HG03060 (cell line): ENCODE measurements at regions not wholly inside any gene's neighbourhood (a gene's known extent, or its start where the extent isn't known, plus 50 kb on each side); places are given as distances from the start of the nearest gene placed in this dataset.
"Not testable (repeated sequence)": the region's sequence is repeated elsewhere in the genome, so short reads cannot be mapped to it uniquely, and the experiment has no call there.

Experiments used
- ATAC-seq: cut with Tn5 transposase; IDR thresholded peaks from one replicate; pipeline ENCODE4 v1.9.1; 2021; ENCODE audit warnings: low read depth, moderate number of reproducible peaks; ENCODE audit not compliant: unreplicated experiment

GRCh38 chr9:25117791-25118190 is 560.5 kb downstream of the TUSC1 start:
- ATAC-seq = no peak

- ATAC-seq = not testable (repeated sequence)
Measured at GRCh38 chr9:25102204-25102603, 556.5 kb upstream of the IZUMO3 start.

- ATAC-seq = no peak
Measured at GRCh38 chr9:25094518-25094917, 548.8 kb upstream of the IZUMO3 start.

DNA sequence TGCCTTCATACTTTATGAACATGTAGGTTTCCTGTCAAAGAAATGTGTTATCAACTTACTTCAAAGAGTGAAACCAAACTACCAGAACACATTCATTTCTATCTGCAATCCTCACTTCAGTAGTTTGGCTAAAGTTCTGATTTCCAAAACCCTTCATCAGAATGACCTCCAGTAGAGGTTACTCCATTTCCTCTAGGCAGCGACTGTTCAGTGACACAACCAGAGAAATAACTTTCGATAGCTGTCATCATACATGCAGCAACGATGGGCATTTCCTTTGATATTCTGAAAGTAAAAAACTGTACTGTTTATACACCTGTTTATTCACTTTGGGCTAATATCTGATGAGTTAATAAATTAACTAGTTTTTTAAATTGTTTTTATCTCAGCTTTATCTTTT is 532.5 kb upstream of the IZUMO3 start:
- ATAC-seq = no peak

DNA sequence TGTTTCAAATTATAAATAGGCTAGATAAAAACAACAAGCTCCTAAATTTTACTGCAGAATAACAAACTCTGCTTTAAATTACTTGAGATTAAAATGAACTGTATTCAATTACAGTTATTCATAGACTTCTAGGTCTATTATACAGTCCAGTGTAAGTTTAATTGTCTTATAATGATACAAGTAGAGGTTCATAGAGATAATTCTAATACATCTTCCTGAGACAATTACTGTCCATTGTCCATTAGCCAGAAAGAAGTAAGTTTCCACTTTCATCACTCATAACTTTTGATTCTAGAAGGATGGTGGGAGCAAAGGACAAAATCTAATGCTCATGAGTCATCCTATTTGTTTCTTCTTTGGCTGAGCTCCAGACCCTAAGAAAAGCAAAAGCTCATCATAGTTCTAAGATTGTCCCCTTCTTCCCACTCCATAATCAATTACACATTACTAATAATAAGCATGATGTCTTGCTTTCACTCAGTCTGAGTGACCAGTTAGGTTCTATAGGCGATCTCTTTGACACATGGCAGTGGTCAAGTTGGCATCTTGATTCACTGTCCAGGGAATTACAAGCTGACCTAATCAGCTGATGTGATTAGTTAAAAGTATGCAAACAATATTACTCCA is 502.5 kb upstream of the IZUMO3 start:
- ATAC-seq = no peak

GRCh38 chr9:25045469-25045868 is 499.8 kb upstream of the IZUMO3 start:
- not testable (repeated sequence) for ATAC-seq

- ATAC-seq = no peak
Measured at GRCh38 chr9:25029743-25030142, 484.0 kb upstream of the IZUMO3 start.

DNA sequence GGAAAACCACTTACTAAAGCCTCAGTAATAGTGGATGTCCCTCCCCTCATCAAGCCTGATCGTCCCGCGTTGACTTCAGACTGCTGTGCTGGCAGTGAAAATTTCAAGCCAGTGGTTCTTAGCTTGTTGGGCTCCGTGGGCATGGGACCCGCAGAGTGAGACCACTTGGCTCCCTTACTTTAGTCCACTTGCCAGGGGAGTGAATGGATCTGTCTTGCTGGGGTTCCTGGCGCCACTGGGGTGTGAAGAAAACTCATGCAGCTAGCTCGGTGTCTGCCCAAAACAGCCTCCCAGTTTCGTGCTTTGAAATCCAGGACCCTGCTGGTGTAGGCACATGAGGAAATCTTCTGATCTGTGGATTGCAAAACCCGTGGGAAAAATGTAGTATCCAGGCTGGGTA is 480.0 kb upstream of the IZUMO3 start:
- ATAC-seq = no peak

DNA sequence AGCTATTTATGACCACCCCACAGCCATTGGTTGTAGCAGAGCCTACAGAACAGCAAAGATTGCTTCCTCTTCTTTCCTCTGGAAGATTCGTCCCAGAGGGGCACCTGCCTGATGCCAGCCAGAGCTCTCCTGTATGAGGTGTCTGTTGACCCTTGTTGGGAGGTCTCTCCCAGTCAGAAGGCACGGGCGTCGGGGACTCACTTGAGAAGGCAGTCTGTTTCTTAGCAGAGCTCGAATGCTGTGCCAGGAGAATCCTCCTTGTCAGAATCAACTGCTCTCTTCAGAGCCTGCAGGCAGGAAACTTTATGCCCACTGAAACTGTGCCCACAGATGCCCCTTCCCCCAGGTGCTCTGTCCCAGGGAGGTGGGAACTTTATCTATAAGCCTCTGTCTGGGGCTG is 479.5 kb upstream of the IZUMO3 start:
- ATAC-seq = no peak

- ATAC-seq = no peak
Measured at GRCh38 chr9:25017779-25018178, 472.1 kb upstream of the IZUMO3 start.

GRCh38 chr9:25010027-25010662 is 464.4 kb upstream of the IZUMO3 start:
- no peak for ATAC-seq

GRCh38 chr9:25003686-25004085 is 458.0 kb upstream of the IZUMO3 start:
- ATAC-seq = no peak

- ATAC-seq = no peak
Measured at GRCh38 chr9:24986331-24986730, 440.6 kb upstream of the IZUMO3 start.

- ATAC-seq = not testable (repeated sequence)
Measured at GRCh38 chr9:24970780-24971179, 425.1 kb upstream of the IZUMO3 start.

GRCh38 chr9:24961762-24962161 is 416.1 kb upstream of the IZUMO3 start:
- no peak for ATAC-seq

DNA sequence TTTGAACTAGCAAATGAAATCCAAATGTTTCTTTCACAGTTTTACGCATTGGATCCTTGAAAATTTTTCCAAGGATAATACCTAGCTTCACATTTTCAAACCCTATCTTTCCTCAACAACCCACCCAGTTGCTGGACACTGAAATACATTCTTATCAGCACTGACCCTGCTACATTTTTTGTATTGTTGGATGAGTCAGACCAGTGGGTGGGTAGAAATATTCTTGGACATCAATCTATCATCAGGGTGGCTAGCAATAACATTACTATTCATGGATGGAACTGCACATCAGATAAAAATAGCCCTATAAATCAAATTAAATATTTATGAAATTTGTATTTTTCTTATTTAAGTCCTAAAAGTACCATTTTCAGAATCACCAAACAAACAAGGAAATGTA is 407.4 kb upstream of the IZUMO3 start:
- no peak for ATAC-seq

DNA sequence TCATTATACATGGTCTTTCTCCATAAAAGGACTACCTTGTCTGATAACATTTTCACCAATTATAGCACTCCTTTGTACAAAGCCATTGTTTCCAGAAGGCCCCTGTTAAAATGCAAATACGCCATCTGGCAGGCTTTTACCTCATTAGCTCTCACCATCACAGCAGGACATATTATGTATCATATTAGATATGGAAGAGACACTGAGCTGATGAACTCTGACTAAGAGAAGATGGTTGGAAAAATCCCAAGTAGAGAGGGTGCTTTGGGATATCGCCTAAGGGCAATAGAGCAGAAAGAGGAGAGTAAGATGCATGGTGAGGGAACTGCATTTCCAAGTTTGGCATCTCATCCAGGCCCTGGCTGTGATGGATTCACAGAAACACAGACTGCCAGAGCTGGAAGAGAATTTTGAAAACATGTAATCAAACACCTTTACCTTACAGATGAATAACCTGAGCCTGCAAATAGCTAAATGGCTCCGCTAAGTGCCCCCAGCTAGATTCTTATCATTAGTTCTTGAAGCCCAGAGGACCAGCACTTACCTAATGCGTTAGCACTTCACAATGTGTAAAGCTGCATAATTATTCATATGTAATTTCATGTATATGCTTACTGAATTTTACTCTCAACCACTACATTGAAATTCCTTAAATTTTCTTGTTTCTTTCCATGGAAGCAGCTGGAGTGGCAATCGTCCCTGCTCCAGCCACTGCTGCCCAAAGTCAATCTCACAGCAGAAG is 393.6 kb upstream of the IZUMO3 start:
- no peak for ATAC-seq

GRCh38 chr9:24936117-24936516 is 390.4 kb upstream of the IZUMO3 start:
- no peak for ATAC-seq

GRCh38 chr9:24932785-24933184 is 387.1 kb upstream of the IZUMO3 start:
- no peak for ATAC-seq

DNA sequence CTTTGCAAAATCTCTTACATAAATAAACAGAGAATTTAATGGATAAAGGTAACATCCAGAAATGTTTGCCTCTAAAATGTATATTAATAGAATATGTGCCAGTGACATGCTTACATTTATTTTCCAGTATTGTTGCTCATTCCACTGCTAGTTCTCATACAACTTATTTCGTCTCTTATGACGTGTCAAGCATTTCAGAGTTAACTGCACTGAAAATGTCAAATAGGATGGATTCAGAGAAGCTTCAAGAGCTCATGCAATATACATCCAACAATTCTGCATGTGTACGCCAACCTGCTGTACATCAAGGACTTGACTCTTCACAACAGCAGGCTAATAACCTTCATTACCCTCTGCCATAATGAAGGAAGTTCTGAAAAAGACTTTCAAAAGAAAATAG is 386.2 kb upstream of the IZUMO3 start:
- ATAC-seq = no peak

- ATAC-seq = no peak
Measured at GRCh38 chr9:24912767-24913166, 367.1 kb upstream of the IZUMO3 start.

DNA sequence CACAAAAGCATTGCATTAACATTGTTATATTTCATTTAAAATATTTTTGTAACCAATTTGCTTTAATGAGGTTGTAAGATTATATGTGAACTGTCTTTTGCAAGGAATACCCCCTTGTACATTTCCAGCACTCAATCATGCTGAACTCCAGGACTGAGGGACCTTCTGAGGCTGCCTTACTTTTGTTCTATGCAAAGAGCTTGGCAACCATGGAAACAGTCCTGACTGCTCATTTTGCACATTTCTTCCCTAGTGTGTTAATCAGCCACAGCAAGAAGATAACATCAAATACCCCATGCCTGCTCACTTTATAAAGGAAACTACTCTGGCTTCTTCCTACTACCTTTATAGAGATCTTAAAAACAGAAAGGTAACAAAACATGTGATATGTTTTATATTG is 355.6 kb upstream of the IZUMO3 start:
- ATAC-seq = no peak
